ENCODE measurements at regions not wholly inside any gene's neighbourhood (a gene's known extent, or its start where the extent isn't known, plus 50 kb on each side); places are given as distances from the start of the nearest gene placed in this dataset.

DNA sequence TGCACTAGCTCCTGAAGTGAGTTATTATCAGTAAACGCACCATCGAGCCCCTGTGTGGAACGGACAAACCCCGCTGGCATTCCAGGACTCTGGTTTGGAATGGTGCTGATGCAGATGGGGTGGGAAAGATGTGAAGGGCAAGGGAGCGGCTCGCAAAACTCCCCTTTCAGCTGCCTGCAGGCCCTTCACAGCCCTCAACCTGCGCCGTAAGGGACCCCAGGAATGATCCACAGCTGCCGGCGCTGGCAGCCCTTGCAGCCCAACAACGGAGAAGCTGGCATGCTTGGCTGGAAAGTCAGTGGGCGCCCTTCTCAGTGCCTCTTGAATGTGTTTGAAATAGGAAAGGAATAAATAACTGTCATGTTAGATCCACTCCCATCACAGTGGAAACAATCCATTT, 1445.5 kb downstream of the BRD1 start:
- Histone ChIP-seq H3K4me1 (replicated peaks in 1 of 2) (no peaks in the 10 kb centered on the region), H3K4me3 (no peak overlapping the region), H3K27ac (no peak overlapping the region)
- WGBS, 10 experiments = 20 to 92% (median 79%) methylated on average over 1 to 10 of the region's 12 CpGs; no CpG with 5 or more reads in 3 of the 10 experiments
- no peak for ATAC-seq (replicated peaks in 6 of 8)
- in situ Hi-C loops (cut with MboI; ENCODE audit: low pct_unique_long_range_greater_than_20kb in 2 of 9, low sequenced_read_pairs in 9 of 9, unreplicated experiment in 9 of 9) = no loop called here

DNA sequence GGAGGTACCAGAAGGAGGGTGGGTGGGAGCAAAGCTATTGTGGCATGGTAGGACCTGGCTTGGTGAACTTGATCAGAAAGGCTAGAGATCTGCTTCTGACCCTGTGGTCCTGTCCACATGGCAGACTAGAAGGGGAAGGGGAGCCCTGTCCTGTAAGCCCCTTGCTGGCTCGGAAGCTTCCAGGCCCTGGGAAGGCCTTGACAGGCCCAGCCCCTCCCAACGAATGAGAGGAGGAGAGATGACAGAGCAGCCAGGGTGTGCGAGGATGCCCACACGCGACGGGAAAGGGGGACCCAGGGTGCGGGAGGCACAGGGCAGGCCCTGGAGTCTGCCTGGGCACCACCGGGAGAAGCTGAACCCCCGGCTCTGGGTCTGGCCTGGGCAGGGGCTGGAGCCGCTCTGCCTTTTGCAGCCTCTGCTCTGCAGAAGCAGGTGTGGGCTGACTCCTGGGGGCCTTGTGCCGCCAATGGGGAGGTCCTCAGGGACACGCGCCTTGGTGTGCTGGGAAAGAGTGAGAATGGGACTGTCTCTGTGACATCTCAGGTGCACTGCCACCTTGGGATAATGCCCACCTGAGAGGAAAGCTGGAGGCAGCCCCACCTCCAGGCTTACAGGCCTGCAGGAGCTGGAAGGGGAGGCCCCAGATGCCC, 1447.5 kb downstream of the BRD1 start:
- Histone ChIP-seq H3K27ac (no peak overlapping the region), H3K4me3 (no peak overlapping the region), H3K4me1 (replicated peaks in 1 of 2) (no peaks in the 10 kb centered on the region)
- in situ Hi-C loops (cut with MboI; ENCODE audit: low pct_unique_long_range_greater_than_20kb in 2 of 9, low sequenced_read_pairs in 9 of 9, unreplicated experiment in 9 of 9) = no loop called here
- WGBS, 10 experiments = 0 to 100% (median 80%) methylated on average over 1 to 3 of the region's 13 CpGs; no CpG with 5 or more reads in 5 of the 10 experiments
- ATAC-seq (replicated peaks in 6 of 8) = no peak

DNA sequence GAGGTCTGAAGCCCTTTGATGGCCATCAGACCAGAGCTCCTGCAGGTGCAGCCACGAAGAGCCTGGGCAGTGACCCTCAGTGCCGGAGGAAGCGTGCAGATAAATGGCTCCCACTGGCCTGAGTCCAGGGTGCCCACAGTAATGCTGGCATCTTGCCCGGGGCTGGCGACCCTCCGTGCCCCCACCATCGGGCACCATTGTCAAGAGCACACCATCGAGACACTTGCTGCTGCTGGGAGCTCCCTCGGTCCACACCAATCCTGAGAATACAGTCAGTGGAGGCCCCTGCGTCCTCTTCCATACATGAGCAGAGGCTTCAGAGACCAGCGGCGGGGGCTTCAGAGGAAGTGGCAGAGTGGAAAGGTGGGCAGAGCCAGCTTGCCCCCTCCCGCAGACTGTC, 1448.3 kb downstream of the BRD1 start:
- Histone ChIP-seq H3K4me3 (no peak overlapping the region), H3K27ac (no peak overlapping the region), H3K4me1 (replicated peaks in 1 of 2) (no peaks in the 10 kb centered on the region)
- no peak for ATAC-seq (replicated peaks in 6 of 8)
- in situ Hi-C loops (cut with MboI; ENCODE audit: low pct_unique_long_range_greater_than_20kb in 2 of 9, low sequenced_read_pairs in 9 of 9, unreplicated experiment in 9 of 9) = no loop called here
- 63 to 92% (median 80%) methylated on average over 1 to 7 of the region's 13 CpGs; no CpG with 5 or more reads in 6 of the 10 experiments for WGBS, 10 experiments

DNA sequence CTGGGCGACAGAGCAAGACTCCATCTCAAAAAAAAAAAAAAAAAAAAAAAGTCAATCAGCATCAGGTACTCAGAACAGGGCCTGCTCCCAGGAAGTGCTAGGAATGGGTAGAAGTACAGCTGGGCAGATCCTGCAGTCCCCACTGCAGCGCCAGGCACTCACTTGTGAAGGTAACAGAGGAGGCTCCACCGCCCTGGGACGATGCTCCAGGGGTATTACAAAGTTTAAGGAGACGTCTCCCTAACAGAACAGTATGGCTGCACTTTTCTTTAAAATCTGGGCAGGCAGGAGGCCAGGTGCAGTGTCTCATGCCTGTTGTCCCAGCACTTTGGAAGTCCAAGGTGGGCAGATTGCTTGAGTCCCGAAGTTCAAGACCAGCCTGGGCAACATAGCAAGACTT, 1449.0 kb downstream of the BRD1 start:
- Histone ChIP-seq H3K27ac (no peak overlapping the region), H3K4me3 (no peak overlapping the region), H3K4me1 (replicated peaks in 1 of 2) (no peaks in the 10 kb centered on the region)
- ATAC-seq (replicated peaks in 6 of 8) = no peak
- WGBS, 10 experiments = 40 to 100% (median 71%) methylated on average over 1 to 6 of the region's 6 CpGs; no CpG with 5 or more reads in 2 of the 10 experiments
- in situ Hi-C loops (cut with MboI; ENCODE audit: low pct_unique_long_range_greater_than_20kb in 2 of 9, low sequenced_read_pairs in 9 of 9, unreplicated experiment in 9 of 9) = no loop called here

DNA sequence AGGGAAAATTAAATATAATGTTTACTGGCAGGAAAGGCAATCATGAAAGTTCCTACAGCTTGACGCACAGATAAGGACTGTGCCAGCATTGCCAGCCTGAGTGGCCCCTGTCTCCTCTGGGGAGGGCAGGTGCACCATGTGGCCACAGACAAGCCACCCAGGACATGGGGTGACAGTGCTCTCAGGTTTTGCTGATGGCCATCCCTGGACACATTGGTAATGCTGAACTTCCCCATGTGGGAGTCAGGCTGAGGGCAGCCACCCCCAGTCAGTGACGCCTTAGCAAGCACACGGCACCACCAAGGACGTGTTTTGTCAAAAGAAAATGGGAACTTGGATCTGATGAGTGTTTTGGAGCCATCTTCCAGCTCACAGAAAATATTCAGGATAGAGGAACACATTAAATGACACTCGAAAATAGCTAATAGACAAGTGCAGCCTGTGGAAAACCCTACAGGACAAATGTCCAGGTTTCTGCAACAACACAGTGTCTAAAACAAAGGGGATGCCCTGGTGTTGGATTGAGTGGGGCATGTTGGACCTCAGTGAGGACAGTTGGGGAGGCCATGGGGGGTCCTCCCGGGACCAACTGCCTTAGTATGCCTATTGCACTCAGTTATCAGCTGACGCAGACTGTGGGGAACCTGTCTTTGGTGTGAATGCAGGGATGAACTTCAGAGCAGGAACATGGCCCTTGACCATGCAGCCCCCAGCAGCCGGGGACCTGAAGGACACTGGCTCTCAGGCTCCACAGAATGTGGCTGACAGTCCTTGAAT, 1450.5 kb downstream of the BRD1 start:
- H3K27ac ChIP-seq = no peak overlapping the region
- no peak overlapping the region for H3K4me3 ChIP-seq
- WGBS, 10 experiments = 38 to 100% (median 72%) methylated on average over 1 to 4 of the region's 8 CpGs; no CpG with 5 or more reads in 1 of the 10 experiments
- no peaks in the 10 kb centered on the region for H3K4me1 ChIP-seq (replicated peaks in 1 of 2)
- in situ Hi-C loops (cut with MboI; ENCODE audit: low pct_unique_long_range_greater_than_20kb in 2 of 9, low sequenced_read_pairs in 9 of 9, unreplicated experiment in 9 of 9) = no loop called here
- no peak for ATAC-seq (replicated peaks in 6 of 8)

DNA sequence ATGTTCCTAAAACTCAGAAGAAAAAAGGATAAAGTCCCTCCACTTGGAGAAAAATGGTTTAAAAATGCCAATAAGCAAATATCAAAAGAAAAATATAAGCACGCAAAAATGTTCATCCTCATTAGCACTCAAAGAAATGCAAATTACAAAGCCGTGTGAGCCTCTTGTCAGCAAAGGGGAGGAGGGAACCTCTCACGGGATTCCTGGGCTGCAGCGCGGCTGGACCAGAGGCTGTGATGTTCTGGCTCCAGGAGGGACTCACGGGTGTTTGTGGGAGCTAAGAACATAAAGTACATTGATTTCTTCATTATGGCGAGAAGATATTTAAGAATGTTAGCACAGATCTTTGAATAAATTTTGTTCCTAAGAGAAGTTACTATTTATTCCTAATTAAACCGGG, 1451.2 kb downstream of the BRD1 start:
- H3K4me3 ChIP-seq = no peak overlapping the region
- no peaks in the 10 kb centered on the region for H3K4me1 ChIP-seq (replicated peaks in 1 of 2)
- no peak overlapping the region for H3K27ac ChIP-seq
- ATAC-seq (replicated peaks in 6 of 8) = no peak
- in situ Hi-C loops (cut with MboI; ENCODE audit: low pct_unique_long_range_greater_than_20kb in 2 of 9, low sequenced_read_pairs in 9 of 9, unreplicated experiment in 9 of 9) = no loop called here
- WGBS, 10 experiments = 5 to 70% (median 45%) methylated on average over 3 to 7 of the region's 8 CpGs

DNA sequence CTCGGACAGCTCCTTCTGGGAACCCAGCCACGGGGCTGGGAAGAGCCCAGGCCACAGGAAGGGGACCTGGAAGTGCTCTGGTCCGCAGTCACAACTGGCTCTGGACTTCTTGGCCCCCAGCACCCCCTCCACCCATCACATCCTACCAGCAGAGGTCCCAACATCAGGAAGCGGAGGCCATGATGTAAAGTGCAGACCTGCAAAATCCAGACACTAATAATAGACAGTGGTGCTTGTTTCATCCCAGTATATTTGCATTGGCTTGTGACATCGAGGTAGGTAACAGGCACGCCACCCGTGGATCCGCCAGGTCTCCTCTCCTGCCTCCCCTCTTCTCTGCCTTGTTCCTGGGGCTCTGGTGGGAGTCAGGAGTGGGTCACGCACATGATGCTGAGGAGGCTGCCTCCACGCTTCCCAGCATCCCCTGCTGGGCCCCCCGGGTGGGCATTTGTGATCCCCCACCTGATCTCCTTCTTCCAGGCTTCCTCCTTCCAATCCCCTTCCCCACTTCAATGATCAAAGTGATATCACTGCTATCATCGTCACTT, 1454.0 kb downstream of the BRD1 start:
- no peak for ATAC-seq (replicated peaks in 6 of 8)
- H3K4me1 ChIP-seq (replicated peaks in 1 of 2) = no peaks in the 10 kb centered on the region
- H3K27ac ChIP-seq = no peak overlapping the region
- 6 to 86% (median 60%) methylated on average over 1 to 3 of the region's 12 CpGs; no CpG with 5 or more reads in 5 of the 10 experiments for WGBS, 10 experiments
- in situ Hi-C loops (cut with MboI; ENCODE audit: low pct_unique_long_range_greater_than_20kb in 2 of 9, low sequenced_read_pairs in 9 of 9, unreplicated experiment in 9 of 9) = no loop called here
- no peak overlapping the region for H3K4me3 ChIP-seq

DNA sequence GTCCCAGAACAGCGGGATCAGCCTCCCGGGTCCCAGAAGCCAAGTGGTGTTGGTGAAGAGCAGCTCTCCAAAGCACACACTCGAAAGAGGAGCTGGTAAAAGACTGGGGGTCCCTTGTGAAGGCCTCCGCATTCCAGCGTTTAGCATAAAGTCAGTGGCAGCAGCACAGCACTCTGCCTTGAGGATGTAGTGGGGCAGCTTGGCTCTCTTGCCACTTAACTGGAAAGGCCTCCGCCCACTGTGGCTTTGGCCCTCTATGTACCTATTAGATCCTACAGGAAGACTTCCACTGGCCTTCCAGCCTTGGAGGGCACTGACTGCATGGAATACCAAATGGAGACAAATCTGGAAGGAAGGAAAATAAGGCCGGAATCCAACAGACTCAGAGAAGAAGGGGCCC, 1455.3 kb downstream of the BRD1 start:
- Histone ChIP-seq H3K27ac (no peak overlapping the region), H3K4me3 (no peak overlapping the region), H3K4me1 (replicated peaks in 1 of 2) (no peaks in the 10 kb centered on the region)
- no peak for ATAC-seq (replicated peaks in 6 of 8)
- in situ Hi-C loops (cut with MboI; ENCODE audit: low pct_unique_long_range_greater_than_20kb in 2 of 9, low sequenced_read_pairs in 9 of 9, unreplicated experiment in 9 of 9) = no loop called here
- 0 to 79% (median 44%) methylated on average over 1 to 6 of the region's 7 CpGs; no CpG with 5 or more reads in 4 of the 10 experiments for WGBS, 10 experiments

DNA sequence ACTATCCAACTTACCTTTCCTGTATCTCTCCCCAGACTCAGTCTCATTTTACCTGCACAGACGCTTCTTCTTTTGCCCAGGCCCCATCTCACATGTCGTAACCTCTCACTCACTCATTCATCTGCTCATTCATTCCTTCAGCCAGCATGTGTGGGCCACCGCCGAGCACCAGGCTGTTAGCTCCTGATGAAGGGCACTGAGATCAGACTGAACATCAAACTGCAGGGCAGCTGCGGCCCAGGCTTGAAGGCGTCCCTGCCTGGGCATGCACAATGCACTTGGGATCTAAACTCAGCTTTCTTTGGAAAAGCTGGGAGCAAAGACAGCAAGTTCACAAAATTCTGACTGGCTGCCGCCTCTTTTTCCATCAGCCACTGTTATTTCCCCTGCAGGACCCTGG, 1456.3 kb downstream of the BRD1 start:
- Histone ChIP-seq H3K4me1 (replicated peaks in 1 of 2) (no peaks in the 10 kb centered on the region), H3K4me3 (no peak overlapping the region), H3K27ac (no peak overlapping the region)
- no peak for ATAC-seq (replicated peaks in 6 of 8)
- WGBS, 10 experiments = 0 to 77% (median 28%) methylated on average over 1 to 7 of the region's 7 CpGs; no CpG with 5 or more reads in 2 of the 10 experiments
- in situ Hi-C loops (cut with MboI; ENCODE audit: low pct_unique_long_range_greater_than_20kb in 2 of 9, low sequenced_read_pairs in 9 of 9, unreplicated experiment in 9 of 9) = no loop called here

DNA sequence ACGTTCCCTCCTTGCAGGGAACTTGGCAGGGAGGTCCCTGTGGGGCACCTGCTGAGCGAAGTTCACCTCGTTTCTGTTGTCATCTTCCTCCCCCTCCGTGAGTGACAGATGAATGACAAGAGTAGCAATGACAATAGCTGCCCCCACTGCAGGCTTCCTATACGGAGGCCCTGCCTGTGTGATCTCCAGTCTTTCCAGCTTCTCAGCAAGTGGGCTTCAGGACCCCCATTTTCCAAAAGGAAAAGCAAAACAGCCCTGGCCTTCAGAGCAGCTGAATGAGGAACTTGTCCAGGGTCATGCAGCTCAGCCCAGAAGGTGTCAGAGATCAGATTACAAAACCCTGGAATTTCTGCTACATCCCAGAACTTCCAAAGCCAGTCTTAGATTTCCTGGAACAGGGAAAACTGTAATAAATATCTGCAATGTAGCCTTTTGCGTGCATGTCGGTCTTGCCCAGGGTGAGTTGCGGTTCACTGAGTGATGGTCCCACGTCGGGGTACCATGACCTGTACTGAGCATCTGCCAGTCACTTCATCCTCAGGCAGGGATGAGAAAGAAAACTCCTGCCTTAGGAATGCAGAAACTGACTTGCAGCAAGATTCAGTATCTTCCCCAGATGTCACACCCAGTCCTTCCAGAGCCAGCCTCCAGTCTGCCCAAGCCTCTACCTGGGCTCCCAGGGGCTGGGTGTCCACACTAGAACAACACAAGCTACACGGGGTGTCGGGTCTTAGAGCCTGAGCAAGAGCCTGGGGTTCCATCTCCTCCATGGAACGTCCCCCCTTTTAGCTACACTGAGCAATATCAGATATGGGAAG, 1457.0 kb downstream of the BRD1 start:
- 12 to 72% (median 40%) methylated on average over 1 to 10 of the region's 13 CpGs; no CpG with 5 or more reads in 3 of the 10 experiments for WGBS, 10 experiments
- ATAC-seq (replicated peaks in 6 of 8) = no peak
- no peaks in the 10 kb centered on the region for H3K4me1 ChIP-seq (replicated peaks in 1 of 2)
- H3K27ac ChIP-seq = no peak overlapping the region
- in situ Hi-C loops (cut with MboI; ENCODE audit: low pct_unique_long_range_greater_than_20kb in 2 of 9, low sequenced_read_pairs in 9 of 9, unreplicated experiment in 9 of 9) = no loop called here
- H3K4me3 ChIP-seq = no peak overlapping the region

DNA sequence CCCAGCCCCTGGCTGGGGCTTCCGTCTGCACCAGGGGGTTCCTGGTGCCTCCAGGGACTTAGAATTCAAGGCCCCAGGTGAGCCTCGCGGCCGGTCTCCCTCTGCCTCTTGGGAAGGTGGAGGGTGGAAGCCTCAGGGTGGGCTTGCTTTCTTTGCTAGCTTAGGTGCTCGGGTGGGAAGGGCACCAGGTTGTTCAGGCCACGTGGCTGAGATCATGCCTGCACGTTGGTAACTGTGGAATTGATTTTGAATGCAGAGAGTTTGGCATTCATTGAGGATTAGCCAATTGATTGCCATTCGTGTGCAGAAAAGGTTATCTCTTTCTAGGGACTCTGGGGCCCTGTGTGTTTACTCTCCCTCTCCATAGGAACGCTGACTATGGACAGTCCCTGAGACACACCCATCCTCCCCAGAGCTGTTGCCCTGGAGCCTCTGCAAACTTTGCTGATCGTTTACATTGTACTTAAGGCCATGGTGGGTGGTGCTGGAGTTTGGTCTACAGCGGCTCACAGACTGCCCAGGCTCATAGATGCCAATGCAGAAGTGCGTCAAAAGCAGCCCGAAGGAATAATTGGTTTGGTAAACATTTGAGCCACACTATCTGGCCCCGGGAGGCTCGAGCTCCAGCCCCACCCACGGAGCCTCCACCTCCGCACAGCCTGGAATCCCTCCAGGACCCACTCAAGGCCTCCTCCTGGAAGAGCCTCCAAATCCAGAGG, 1457.7 kb downstream of the BRD1 start:
- 0 to 100% (median 24%) methylated on average over 1 to 15 of the region's 17 CpGs; no CpG with 5 or more reads in 3 of the 10 experiments for WGBS, 10 experiments
- H3K27ac ChIP-seq = no peak overlapping the region
- ATAC-seq (replicated peaks in 6 of 8) = peak in 4 of 8 experiments; percentile 64 to 95 (median 90)
- in situ Hi-C loops (cut with MboI; ENCODE audit: low pct_unique_long_range_greater_than_20kb in 2 of 9, low sequenced_read_pairs in 9 of 9, unreplicated experiment in 9 of 9) = no loop called here
- no peaks in the 10 kb centered on the region for H3K4me1 ChIP-seq (replicated peaks in 1 of 2)
- H3K4me3 ChIP-seq = no peak overlapping the region

DNA sequence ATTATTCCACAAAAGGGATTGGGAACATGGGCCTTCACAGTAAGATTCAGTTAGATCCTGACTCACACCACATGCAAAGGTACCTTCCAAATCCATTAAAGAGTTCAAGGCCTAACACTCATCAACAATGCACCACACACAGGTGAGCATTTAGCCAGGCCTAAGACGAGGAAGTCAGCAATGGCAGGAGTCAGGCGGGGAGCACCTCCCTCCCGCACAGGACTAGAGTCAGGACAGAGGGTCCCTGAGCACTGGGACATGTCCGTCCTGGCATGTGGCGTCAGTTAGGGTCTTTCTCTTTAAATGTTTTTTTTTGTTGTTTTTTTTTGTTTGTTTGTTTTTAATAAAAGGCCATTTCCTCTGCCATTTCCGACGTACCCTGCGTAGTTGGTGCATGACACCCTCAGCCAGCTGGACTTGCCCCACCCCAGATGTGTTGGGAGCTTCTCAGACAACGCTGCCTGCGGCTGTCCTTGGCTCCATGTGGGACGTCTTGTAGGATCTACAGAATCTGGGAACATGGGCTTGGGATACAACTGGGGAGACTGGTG, 1458.6 kb downstream of the BRD1 start:
- in situ Hi-C loops (cut with MboI; ENCODE audit: low pct_unique_long_range_greater_than_20kb in 2 of 9, low sequenced_read_pairs in 9 of 9, unreplicated experiment in 9 of 9) = no loop called here
- Histone ChIP-seq H3K4me3 (no peak overlapping the region), H3K4me1 (replicated peaks in 1 of 2) (no peaks in the 10 kb centered on the region), H3K27ac (no peak overlapping the region)
- no peak for ATAC-seq (replicated peaks in 6 of 8)
- 0 to 80% (median 50%) methylated on average over 1 to 9 of the region's 11 CpGs; no CpG with 5 or more reads in 2 of the 10 experiments for WGBS, 10 experiments
